MM.1S (cell line): ENCODE measurements at regions not wholly inside any gene's neighbourhood (a gene's known extent, or its start where the extent isn't known, plus 50 kb on each side); places are given as distances from the start of the nearest gene placed in this dataset.

Source experiments
- EZH2 ChIP-seq: fragments of 300-600 bp; sonication (generic); optimal IDR thresholded peaks from 2 replicates; pipeline ENCODE3; 2017; ENCODE audit warnings: low read depth, mild to moderate bottlenecking, antibody characterized with exemption, low read length, mixed read lengths
- TF ChIP-seq, protein P1 (sequence below): fragments of 300-600 bp; sonication (generic); IDR thresholded peaks from 2 replicates; pipeline ENCODE4 v1.5.1; 2016; ENCODE audit warnings: antibody characterized with exemption, low read length, mixed read lengths

DNA sequence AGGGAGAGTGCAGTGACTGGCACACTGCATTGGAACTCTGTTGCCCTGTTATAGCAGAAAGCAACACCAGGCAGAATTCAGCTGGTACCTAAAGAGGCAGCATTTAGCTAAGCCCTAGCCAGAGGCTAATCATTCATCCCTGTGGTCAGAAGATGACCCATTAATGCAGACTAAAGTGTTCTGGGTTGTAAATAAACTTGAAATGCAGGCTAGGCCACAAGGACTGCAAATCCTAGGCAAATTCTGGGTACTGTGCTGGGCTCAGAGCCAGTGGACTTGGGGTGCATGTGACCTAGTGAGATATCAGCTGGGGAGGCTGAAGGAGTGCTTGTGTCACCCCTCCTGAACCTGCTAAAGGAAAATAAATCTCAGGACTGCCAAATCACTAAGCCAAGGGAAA lies 91.2 kb downstream of the LPAR4 start:
- TF ChIP-seq, protein P1, sequence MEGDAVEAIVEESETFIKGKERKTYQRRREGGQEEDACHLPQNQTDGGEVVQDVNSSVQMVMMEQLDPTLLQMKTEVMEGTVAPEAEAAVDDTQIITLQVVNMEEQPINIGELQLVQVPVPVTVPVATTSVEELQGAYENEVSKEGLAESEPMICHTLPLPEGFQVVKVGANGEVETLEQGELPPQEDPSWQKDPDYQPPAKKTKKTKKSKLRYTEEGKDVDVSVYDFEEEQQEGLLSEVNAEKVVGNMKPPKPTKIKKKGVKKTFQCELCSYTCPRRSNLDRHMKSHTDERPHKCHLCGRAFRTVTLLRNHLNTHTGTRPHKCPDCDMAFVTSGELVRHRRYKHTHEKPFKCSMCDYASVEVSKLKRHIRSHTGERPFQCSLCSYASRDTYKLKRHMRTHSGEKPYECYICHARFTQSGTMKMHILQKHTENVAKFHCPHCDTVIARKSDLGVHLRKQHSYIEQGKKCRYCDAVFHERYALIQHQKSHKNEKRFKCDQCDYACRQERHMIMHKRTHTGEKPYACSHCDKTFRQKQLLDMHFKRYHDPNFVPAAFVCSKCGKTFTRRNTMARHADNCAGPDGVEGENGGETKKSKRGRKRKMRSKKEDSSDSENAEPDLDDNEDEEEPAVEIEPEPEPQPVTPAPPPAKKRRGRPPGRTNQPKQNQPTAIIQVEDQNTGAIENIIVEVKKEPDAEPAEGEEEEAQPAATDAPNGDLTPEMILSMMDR: no peak
- TF ChIP-seq EZH2: no peak
